SK-N-SH (cell line): ENCODE measurements at regions not wholly inside any gene's neighbourhood (a gene's known extent, or its start where the extent isn't known, plus 50 kb on each side); places are given as distances from the start of the nearest gene placed in this dataset.

Experiments
- CTCF ChIA-PET: fragments of 300-600, 350-600 bp; formaldehyde crosslinking; extraction: SDS; loops from one replicate; lab custom pipeline; 2021; lab: Yijun Ruan, JAX
- POLR2A ChIA-PET: fragments of 350-600 bp; sonication (Branson Sonifier 250); formaldehyde crosslinking; extraction: SDS; loops from one replicate; lab custom pipeline; 2020; ENCODE audit warnings: antibody characterized with exemption, inconsistent platforms; lab: Yijun Ruan, JAX
- DNase-seq: peaks from one replicate; pipeline ENCODE4 v3.0.0; 2012
- H2AFZ ChIP-seq: fragments of 200-600 bp; sonication (generic); 2 replicates; pipeline ENCODE4 v1.8.1; 2016; ENCODE audit warnings: antibody characterized with exemption, mild to moderate bottlenecking, low read depth
- H3F3A ChIP-seq: fragments of 200-600 bp; sonication (generic); replicated peaks from 2 replicates; pipeline ENCODE3; 2016; ENCODE audit warnings: antibody characterized with exemption, mild to moderate bottlenecking; ENCODE audit not compliant: insufficient read depth
- H3K27ac ChIP-seq, 2 experiments: fragments of 200-500 bp in 1 of 2; fragments of 200-600 bp in 1 of 2; sonication (Bioruptor generic) in 1 of 2; sonication (generic), shearing (Covaris generic) in 1 of 2; 2 replicates each; pipeline versions ENCODE4 v1.5.1 to v1.6.1; 2014 to 2016; ENCODE audit warnings: low read depth in 2 of 2, inconsistent platforms in 1 of 2, low read length in 1 of 2, mild to moderate bottlenecking in 1 of 2, mixed read lengths in 1 of 2
- H3K27me3 ChIP-seq: fragments of 200-600 bp; sonication (generic), shearing (Covaris generic); 2 replicates; pipeline ENCODE4 v1.6.1; 2016; ENCODE audit warnings: mixed run types; ENCODE audit not compliant: insufficient read depth
- H3K36me3 ChIP-seq, 2 experiments: fragments of 200-500 bp in 1 of 2; fragments of 200-600 bp in 1 of 2; sonication (Bioruptor generic) in 1 of 2; sonication (generic) in 1 of 2; replicated peaks in 1 of 2; 2 replicates each; pipeline versions ENCODE3 to v1.5.1; 2014 to 2016; ENCODE audit warnings: low read length in 1 of 2, mild to moderate bottlenecking in 1 of 2; ENCODE audit not compliant: insufficient read depth in 2 of 2, control insufficient read depth in 1 of 2
- H3K4me1 ChIP-seq, 2 experiments: fragments of 200-500 bp in 1 of 2; fragments of 200-600 bp in 1 of 2; sonication (Bioruptor generic) in 1 of 2; sonication (generic), shearing (Covaris generic) in 1 of 2; 2 replicates each; pipeline versions ENCODE4 v1.5.1 to v1.6.1; 2014 to 2016; ENCODE audit warnings: low read depth in 1 of 2, low read length in 1 of 2, mixed run types in 1 of 2; ENCODE audit not compliant: insufficient read depth in 2 of 2, control insufficient read depth in 1 of 2
- H3K4me2 ChIP-seq: fragments of 200-600 bp; sonication (generic), shearing (Covaris generic); 2 replicates; pipeline ENCODE4 v1.6.1; 2017; ENCODE audit warnings: mixed run types
- H3K4me3 ChIP-seq, 2 experiments: fragments of 200-500 bp in 1 of 2; fragments of 200-600 bp in 1 of 2; sonication (Bioruptor generic) in 1 of 2; sonication (generic), shearing (Covaris generic) in 1 of 2; 2 replicates each; pipeline versions ENCODE4 v1.5.1 to v1.8.1; 2014 to 2016; ENCODE audit warnings: low read depth in 2 of 2, inconsistent platforms in 1 of 2, low read length in 1 of 2, mild to moderate bottlenecking in 1 of 2, mixed read lengths in 1 of 2, moderate library complexity in 1 of 2
- H3K79me2 ChIP-seq: fragments of 200-600 bp; sonication (generic); 2 replicates; pipeline ENCODE4 v1.8.1; 2017; ENCODE audit warnings: mild to moderate bottlenecking; ENCODE audit not compliant: insufficient read depth
- H3K9ac ChIP-seq: fragments of 200-600 bp; sonication (generic); 2 replicates; pipeline ENCODE4 v1.6.1; 2017; ENCODE audit warnings: mixed run types
- H3K9me2 ChIP-seq: fragments of 200-600 bp; sonication (generic); 2 replicates; pipeline ENCODE4 v1.6.1; 2017; ENCODE audit warnings: mixed run types
- H3K9me3 ChIP-seq: fragments of 200-600 bp; sonication (generic); 2 replicates; pipeline ENCODE4 v1.6.1; 2017; ENCODE audit warnings: mixed run types, mild to moderate bottlenecking, moderate library complexity
- H4K20me1 ChIP-seq: fragments of 200-600 bp; sonication (generic); 2 replicates; pipeline ENCODE4 v1.6.1; 2017; ENCODE audit warnings: mild to moderate bottlenecking, mixed run types; ENCODE audit not compliant: insufficient read depth
- CHD2 ChIP-seq: fragments of 150-350 bp; IDR thresholded peaks from 2 replicates; pipeline ENCODE4 v1.6.1; 2018; ENCODE audit warnings: low read length; ENCODE audit not compliant: partially characterized antibody
- ELF1 ChIP-seq: IDR thresholded peaks from 2 replicates; pipeline ENCODE4 v1.4.0; 2012
- EP300 ChIP-seq, 2 experiments: IDR thresholded peaks; 2 replicates each; pipeline versions ENCODE4 v1.4.0 to v1.6.1; 2012; ENCODE audit warnings: borderline replicate concordance in 1 of 2, low read depth in 1 of 2, low read length in 1 of 2
- EZH2phosphoT487 ChIP-seq: fragments of 200-600 bp; sonication (generic); IDR thresholded peaks from 2 replicates; pipeline ENCODE4 v1.6.1; 2017; ENCODE audit warnings: low read depth, mixed run types, mild to moderate bottlenecking, antibody characterized with exemption, moderate library complexity, borderline replicate concordance
- FOSL2 ChIP-seq: IDR thresholded peaks from 2 replicates; pipeline ENCODE4 v1.4.0; 2012; ENCODE audit warnings: low read depth, mild to moderate bottlenecking, moderate library complexity, borderline replicate concordance
- GABPA ChIP-seq: IDR thresholded peaks from 2 replicates; pipeline ENCODE4 v1.4.0; 2012; ENCODE audit warnings: low read depth, mild to moderate bottlenecking
- JUND ChIP-seq: IDR thresholded peaks from 2 replicates; pipeline ENCODE4 v1.4.0; 2012
- MEF2A ChIP-seq: IDR thresholded peaks from 2 replicates; pipeline ENCODE4 v1.4.0; 2012; ENCODE audit warnings: low read depth, borderline replicate concordance
- MXI1 ChIP-seq: IDR thresholded peaks from 2 replicates; pipeline ENCODE4 v1.6.1; 2012; ENCODE audit warnings: mild to moderate bottlenecking, low read depth, low read length, improper control_type of control experiment
- NFIC ChIP-seq: IDR thresholded peaks from 2 replicates; pipeline ENCODE4 v1.4.0; 2012; ENCODE audit warnings: borderline replicate concordance
- NRF1 ChIP-seq: IDR thresholded peaks from 2 replicates; pipeline ENCODE4 v1.6.1; 2012; ENCODE audit warnings: low read depth, mild to moderate bottlenecking, low read length
- POLR2AphosphoS5 ChIP-seq: IDR thresholded peaks from 2 replicates; pipeline ENCODE4 v1.6.1; 2012; ENCODE audit warnings: low read depth, low read length
- RAD21 ChIP-seq: IDR thresholded peaks from 2 replicates; pipeline ENCODE4 v1.6.1; 2012; ENCODE audit warnings: mild to moderate bottlenecking, low read length
- RFX5 ChIP-seq: IDR thresholded peaks from 2 replicates; pipeline ENCODE4 v1.6.1; 2012; ENCODE audit warnings: mild to moderate bottlenecking, improper control_type of control experiment, low read length
- SIN3A ChIP-seq: IDR thresholded peaks from 2 replicates; pipeline ENCODE4 v1.6.1; 2012; ENCODE audit warnings: low read depth, mild to moderate bottlenecking, low read length, moderate library complexity, borderline replicate concordance
- TAF1 ChIP-seq: IDR thresholded peaks from 2 replicates; pipeline ENCODE4 v1.6.1; 2012; ENCODE audit warnings: low read depth, mild to moderate bottlenecking, low read length, moderate library complexity, borderline replicate concordance
- TEAD4 ChIP-seq: IDR thresholded peaks from 2 replicates; pipeline ENCODE4 v1.4.0; 2012; ENCODE audit warnings: mild to moderate bottlenecking, borderline replicate concordance; ENCODE audit not compliant: insufficient read depth
- USF2 ChIP-seq: fragments of 150-350 bp; IDR thresholded peaks from 2 replicates; pipeline ENCODE4 v1.6.1; 2017; ENCODE audit warnings: antibody characterized with exemption, low read length, low read depth, borderline replicate concordance
- YY1 ChIP-seq: IDR thresholded peaks from 2 replicates; pipeline ENCODE4 v1.4.0; 2012; ENCODE audit warnings: low read depth, mild to moderate bottlenecking
- ZBTB33 ChIP-seq: IDR thresholded peaks from 2 replicates; pipeline ENCODE4 v1.4.0; 2012; ENCODE audit warnings: low read depth, borderline replicate concordance
- WGBS: methylation state at CpG from one replicate; pipeline ENCODE4 v1.1.6; 2017; ENCODE audit warnings: low lambda C conversion rate; 5-methylcytosine and 5-hydroxymethylcytosine counted together
- TF ChIP-seq, protein P1 (sequence below): fragments of 150-350 bp; IDR thresholded peaks from 2 replicates; pipeline ENCODE4 v1.6.1; 2016; ENCODE audit warnings: mild to moderate bottlenecking, low read depth, low read length
- TF ChIP-seq, protein P2 (sequence below): IDR thresholded peaks from 2 replicates; pipeline ENCODE4 v1.4.0; 2012; ENCODE audit warnings: low read depth, borderline replicate concordance

DNA sequence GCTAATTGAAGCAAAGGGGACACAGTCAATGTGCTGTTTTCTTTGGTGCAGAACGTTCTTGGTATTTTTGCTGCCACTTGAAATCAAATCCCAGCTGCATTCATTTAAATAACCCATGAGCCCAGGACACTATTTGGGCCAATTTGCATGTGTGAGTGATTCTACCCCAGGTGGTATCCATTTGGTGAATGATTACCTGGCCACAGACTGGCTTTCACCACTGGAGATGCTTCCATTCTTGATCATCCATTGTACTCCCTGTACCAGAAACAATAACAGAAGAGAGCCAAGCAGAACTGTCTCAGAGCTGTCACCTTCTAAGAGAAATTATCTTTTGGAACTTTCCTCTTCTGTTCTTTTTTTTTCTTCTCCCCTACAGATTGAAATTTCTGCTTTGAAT, 139.7 kb upstream of the RARB start:
- Histone ChIP-seq H3K9me2 (no peaks in the 10 kb centered on the region), H3F3A (no peaks in the 10 kb centered on the region), H3K4me2 (no peak overlapping the region), H3K36me3 (no peaks in the 10 kb centered on the region), H3K4me1 (peaks cover 0 to 3% of the 10 kb centered on the region in 2 experiments; a peak in 1 of 4 replicates), H3K79me2 (no peaks in the 10 kb centered on the region), H3K9ac (no peak overlapping the region), H2AFZ (no peak overlapping the region), H3K4me3 (no peak overlapping the region), H3K9me3 (no peaks in the 10 kb centered on the region), H4K20me1 (no peaks in the 10 kb centered on the region), H3K27ac (no peak overlapping the region), H3K27me3 (no peaks in the 10 kb centered on the region)
- POLR2A ChIA-PET = no interaction called here
- DNase-seq = no peak
- WGBS = 38% methylated on average over 1 of the region's 1 CpG
- CTCF ChIA-PET = interaction anchor here (1.3 to 1.8 kb wide), 2 partner anchors 10 kb away, joined by 3 to 6 read pairs; no protein-coding TSS in a partner anchor
- TF ChIP-seq TEAD4 (no peak), FOSL2 (no peak), NFIC (no peak), RFX5 (no peak), ELF1 (no peak), SIN3A (no peak), EZH2phosphoT487 (no peak), MEF2A (no peak), RAD21 (no peak), JUND (no peak)
- TF ChIP-seq, protein P1, sequence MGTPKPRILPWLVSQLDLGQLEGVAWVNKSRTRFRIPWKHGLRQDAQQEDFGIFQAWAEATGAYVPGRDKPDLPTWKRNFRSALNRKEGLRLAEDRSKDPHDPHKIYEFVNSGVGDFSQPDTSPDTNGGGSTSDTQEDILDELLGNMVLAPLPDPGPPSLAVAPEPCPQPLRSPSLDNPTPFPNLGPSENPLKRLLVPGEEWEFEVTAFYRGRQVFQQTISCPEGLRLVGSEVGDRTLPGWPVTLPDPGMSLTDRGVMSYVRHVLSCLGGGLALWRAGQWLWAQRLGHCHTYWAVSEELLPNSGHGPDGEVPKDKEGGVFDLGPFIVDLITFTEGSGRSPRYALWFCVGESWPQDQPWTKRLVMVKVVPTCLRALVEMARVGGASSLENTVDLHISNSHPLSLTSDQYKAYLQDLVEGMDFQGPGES = no peak

GRCh38 chr3:25289156-25289555, 138.9 kb upstream of the RARB start:
- no peaks in the 10 kb centered on the region for H3K79me2 ChIP-seq
- no peak overlapping the region for H3K27ac ChIP-seq
- CTCF ChIA-PET = interaction anchor here (0.8 to 1.3 kb wide), 3 partner anchors 9 to 246 kb away, joined by 3 to 4 read pairs (median 3); no protein-coding TSS in a partner anchor
- H3K9me3 ChIP-seq = no peaks in the 10 kb centered on the region
- no peak overlapping the region for H3K9ac ChIP-seq
- H3K9me2 ChIP-seq = no peaks in the 10 kb centered on the region
- H3F3A ChIP-seq = no peaks in the 10 kb centered on the region
- peaks cover 0 to 7% of the 10 kb centered on the region in 2 experiments; a peak in 1 of 4 replicates for H3K4me1 ChIP-seq
- H3K4me2 ChIP-seq = no peak overlapping the region
- WGBS = 21% methylated on average over 1 of the region's 1 CpG
- POLR2A ChIA-PET = no interaction called here
- no peaks in the 10 kb centered on the region for H3K27me3 ChIP-seq
- H3K36me3 ChIP-seq = no peaks in the 10 kb centered on the region
- H2AFZ ChIP-seq = no peak overlapping the region
- no peak overlapping the region for H3K4me3 ChIP-seq
- DNase-seq = no peak
- TF ChIP-seq ELF1 (no peak), TAF1 (no peak), JUND (no peak), MXI1 (no peak), USF2 (no peak), RFX5 (no peak), YY1 (no peak), EP300 (IDR thresholded peaks at IDR 0.05; ENCODE audit: borderline replicate concordance in 1 of 2, low read depth in 1 of 2, low read length in 1 of 2) (no peak), EZH2phosphoT487 (no peak), GABPA (no peak), FOSL2 (no peak), ZBTB33 (no peak), POLR2AphosphoS5 (no peak), NRF1 (no peak), RAD21 (no peak), CHD2 (no peak), TEAD4 (no peak), NFIC (no peak)
- TF ChIP-seq, protein P2, sequence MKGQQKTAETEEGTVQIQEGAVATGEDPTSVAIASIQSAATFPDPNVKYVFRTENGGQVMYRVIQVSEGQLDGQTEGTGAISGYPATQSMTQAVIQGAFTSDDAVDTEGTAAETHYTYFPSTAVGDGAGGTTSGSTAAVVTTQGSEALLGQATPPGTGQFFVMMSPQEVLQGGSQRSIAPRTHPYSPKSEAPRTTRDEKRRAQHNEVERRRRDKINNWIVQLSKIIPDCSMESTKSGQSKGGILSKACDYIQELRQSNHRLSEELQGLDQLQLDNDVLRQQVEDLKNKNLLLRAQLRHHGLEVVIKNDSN = no peak
- TF ChIP-seq, protein P1 = no peak
- no peaks in the 10 kb centered on the region for H4K20me1 ChIP-seq
